H1 (cell line): ENCODE measurements at regions not wholly inside any gene's neighbourhood (a gene's known extent, or its start where the extent isn't known, plus 50 kb on each side); places are given as distances from the start of the nearest gene placed in this dataset.

ENCODE experiments used
- CEBPB ChIP-seq: IDR thresholded peaks from 2 replicates; pipeline ENCODE4 v1.6.1; 2012; ENCODE audit warnings: low read depth, low read length
- EZH2 ChIP-seq: fragments of 200-600 bp; sonication (generic); IDR thresholded peaks from 2 replicates; pipeline ENCODE4 v1.7.1; 2012; ENCODE audit warnings: low read depth, mild to moderate bottlenecking, moderate library complexity, low read length, inconsistent platforms; ENCODE audit not compliant: severe bottlenecking
- GABPA ChIP-seq: IDR thresholded peaks from 2 replicates; pipeline ENCODE4 v1.6.1; 2011; ENCODE audit warnings: mild to moderate bottlenecking, low read length, moderate library complexity, borderline replicate concordance; ENCODE audit not compliant: insufficient read depth
- HDAC6 ChIP-seq: IDR thresholded peaks from one replicate; pipeline ENCODE4 v1.7.1; 2012; ENCODE audit warnings: low read depth, mild to moderate bottlenecking, inconsistent platforms, low read length, moderate library complexity
- JUND ChIP-seq: IDR thresholded peaks from 2 replicates; pipeline ENCODE4 v1.6.1; 2011; ENCODE audit warnings: mild to moderate bottlenecking, improper control_type of control experiment, low read length
- KDM5A ChIP-seq: fragments of 200-600 bp; IDR thresholded peaks from 2 replicates; pipeline ENCODE4 v1.7.1; 2012; ENCODE audit warnings: mild to moderate bottlenecking, low read length, inconsistent platforms, mixed read lengths
- POLR2A ChIP-seq, 2 experiments: IDR thresholded peaks; 1 replicate in 1 of 2; 2 replicates in 1 of 2; pipeline ENCODE4 v1.6.1; 2011; ENCODE audit warnings: low read depth in 2 of 2, low read length in 2 of 2, mild to moderate bottlenecking in 2 of 2; ENCODE audit errors: control extremely low read depth in 1 of 2

DNA sequence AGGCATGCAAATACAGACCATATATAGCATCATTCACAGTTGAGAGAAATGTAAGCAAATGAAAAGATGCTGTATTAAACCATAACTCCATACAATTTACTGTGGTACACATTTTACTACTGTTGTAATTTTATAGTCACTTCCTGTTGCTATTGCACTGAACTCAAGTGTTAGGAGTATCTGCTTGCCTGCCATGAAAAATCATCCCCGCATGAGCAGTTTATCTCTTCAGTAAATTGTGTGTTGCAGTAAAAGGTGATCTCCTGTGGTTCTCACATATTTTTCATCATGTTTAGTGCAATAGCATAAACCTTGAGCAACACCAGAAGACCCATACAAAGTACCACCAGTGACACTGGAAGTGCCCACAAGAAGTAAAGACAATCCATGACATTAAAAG is 1153.4 kb downstream of the FAT4 start:
- TF ChIP-seq KDM5A, result no peak
- TF ChIP-seq HDAC6, result no peak
- TF ChIP-seq POLR2A (IDR thresholded peaks at IDR 0.05; ENCODE audit: control extremely low read depth in 1 of 2, low read depth in 2 of 2, low read length in 2 of 2), result no peak
- TF ChIP-seq CEBPB, result no peak
- no peak for TF ChIP-seq GABPA
- TF ChIP-seq EZH2, result no peak
- TF ChIP-seq JUND, result no peak
